Ovary (tissue), 7 donors: ENCODE measurements at regions not wholly inside any gene's neighbourhood (a gene's known extent, or its start where the extent isn't known, plus 50 kb on each side); places are given as distances from the start of the nearest gene placed in this dataset.

Experiments used
- DNase-seq, 5 donors: peaks; one replicate each; pipeline ENCODE4 v3.0.0-alpha.2; 2019 to 2020
- H3K27ac ChIP-seq, 2 donors: fragments of 200-600 bp; one replicate each; pipeline versions ENCODE4 v1.5.1 to v1.8.0; 2019 to 2022
- H3K27me3 ChIP-seq: fragments of 200-600 bp; one replicate; pipeline ENCODE4 v1.8.0; 2022
- H3K36me3 ChIP-seq: fragments of 200-600 bp; sonication (generic); one replicate; pipeline ENCODE4 v1.5.1; 2019
- H3K4me1 ChIP-seq: one replicate; pipeline ENCODE4 v1.8.1; 2013; ENCODE audit warnings: mild to moderate bottlenecking, moderate library complexity; ENCODE audit not compliant: insufficient read depth
- H3K4me3 ChIP-seq: fragments of 200-600 bp; sonication (generic); one replicate; pipeline ENCODE4 v1.5.1; 2017
- H3K9me3 ChIP-seq, 2 donors: fragments of 200-600 bp in 1 of 2; sonication (generic) in 1 of 2; one replicate each; pipeline versions ENCODE4 v1.5.1 to v1.8.1; 2013 to 2019; ENCODE audit warnings: mild to moderate bottlenecking in 1 of 2, moderate library complexity in 1 of 2
- EP300 ChIP-seq: sonication (generic); formaldehyde crosslinking; IDR thresholded peaks from one replicate; pipeline ENCODE4 v1.6.1; 2017; ENCODE audit warnings: antibody characterized with exemption
- POLR2A ChIP-seq: fragments of 450-650 bp; IDR thresholded peaks from one replicate; pipeline ENCODE4 v1.6.1; 2017; ENCODE audit warnings: antibody characterized with exemption, mild to moderate bottlenecking, moderate library complexity
- WGBS, 3 donors: extraction: QIAGEN DNeasy Blood & Tissue Kit in 1 of 3; methylation state at CpG; one replicate each; pipeline versions ENCODE4 v1.1.5 to v1.1.7; 2013 to 2017; 5-methylcytosine and 5-hydroxymethylcytosine counted together
- intact Hi-C, 4 donors: fragments of 100-400 bp; cut with DNase I; formaldehyde crosslinking; loops; one replicate each; pipeline versions ENCODE4 v1.11.0 to v1.15.1; 2022 to 2023
- TF ChIP-seq, protein P1 (sequence below), 3 donors: fragments of 450-650 bp in 2 of 3; fragments of 200-600 bp in 1 of 3; IDR thresholded peaks; one replicate each; pipeline versions ENCODE4 v1.5.1 to v1.8.0; 2016 to 2022; ENCODE audit warnings: antibody characterized with exemption in 3 of 3, mild to moderate bottlenecking in 1 of 3
- donor health status: DM: no; HTN: no; CAD: no; lungs with moderate emphysema.
- donor health status: DM: no; HTN: no; CAD: no.
- donor health status: Bipolar disorder and iron deficiency.
- donor health status: DM: no; HTN: no; CAD: no.
- donor health status: DM: yes; HTN: yes; CAD: no.

DNA sequence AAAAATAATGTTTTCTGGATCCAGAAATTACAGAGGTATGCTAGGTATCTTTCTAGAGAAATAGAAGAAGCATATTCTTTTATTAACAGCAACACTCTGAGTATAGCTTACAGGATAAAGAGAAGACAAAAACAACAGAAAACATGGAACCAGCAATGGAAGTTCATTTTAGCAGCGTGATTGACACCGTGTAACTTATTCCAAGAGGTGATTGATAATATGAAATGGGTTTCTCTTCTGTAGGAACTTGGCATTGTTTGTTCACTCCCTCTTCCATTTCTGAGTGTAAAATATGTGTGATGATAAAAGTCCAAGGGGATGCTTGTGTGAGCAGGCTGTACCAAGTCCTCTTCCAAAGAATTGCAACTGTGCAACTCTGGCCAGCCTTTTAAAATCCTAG lies 303.0 kb downstream of the COL12A1 start:
- 90 to 97% (median 93%) methylated on average over 2 of the region's 2 CpGs for WGBS, 3 donors
- peaks cover 0 to 3% of the 10 kb centered on the region in 2 donors for H3K9me3 ChIP-seq
- no peak for DNase-seq

DNA sequence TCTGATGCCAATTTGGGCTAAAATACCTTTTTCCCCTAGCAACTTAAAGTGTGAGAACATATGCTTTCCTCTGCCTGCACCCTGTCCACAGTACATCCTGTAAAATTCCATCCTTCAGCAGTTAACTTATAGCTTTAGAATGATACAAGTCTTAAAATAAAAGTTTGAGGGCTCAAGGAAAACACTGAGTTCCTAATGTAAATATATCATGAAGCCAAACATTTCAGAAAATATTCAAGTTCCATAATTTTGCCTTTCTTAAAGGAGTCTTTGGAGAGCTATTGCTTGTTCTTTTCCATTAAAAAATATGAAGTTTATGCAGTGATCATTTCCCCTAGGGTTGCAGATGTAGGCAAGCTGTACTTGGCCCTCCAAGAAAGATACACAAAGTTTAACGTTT lies 303.8 kb downstream of the COL12A1 start:
- peaks cover 0 to 3% of the 10 kb centered on the region in 2 donors for H3K9me3 ChIP-seq
- no peak overlapping the region for H3K27ac ChIP-seq
- DNase-seq: no peak
- H3K27me3 ChIP-seq: no peaks in the 10 kb centered on the region
- no peaks in the 10 kb centered on the region for H3K36me3 ChIP-seq
- H3K4me3 ChIP-seq: no peak overlapping the region
- 37 to 46% (median 39%) methylated on average over 1 of the region's 1 CpG for WGBS, 3 donors
- no peak for TF ChIP-seq POLR2A
- TF ChIP-seq, protein P1, sequence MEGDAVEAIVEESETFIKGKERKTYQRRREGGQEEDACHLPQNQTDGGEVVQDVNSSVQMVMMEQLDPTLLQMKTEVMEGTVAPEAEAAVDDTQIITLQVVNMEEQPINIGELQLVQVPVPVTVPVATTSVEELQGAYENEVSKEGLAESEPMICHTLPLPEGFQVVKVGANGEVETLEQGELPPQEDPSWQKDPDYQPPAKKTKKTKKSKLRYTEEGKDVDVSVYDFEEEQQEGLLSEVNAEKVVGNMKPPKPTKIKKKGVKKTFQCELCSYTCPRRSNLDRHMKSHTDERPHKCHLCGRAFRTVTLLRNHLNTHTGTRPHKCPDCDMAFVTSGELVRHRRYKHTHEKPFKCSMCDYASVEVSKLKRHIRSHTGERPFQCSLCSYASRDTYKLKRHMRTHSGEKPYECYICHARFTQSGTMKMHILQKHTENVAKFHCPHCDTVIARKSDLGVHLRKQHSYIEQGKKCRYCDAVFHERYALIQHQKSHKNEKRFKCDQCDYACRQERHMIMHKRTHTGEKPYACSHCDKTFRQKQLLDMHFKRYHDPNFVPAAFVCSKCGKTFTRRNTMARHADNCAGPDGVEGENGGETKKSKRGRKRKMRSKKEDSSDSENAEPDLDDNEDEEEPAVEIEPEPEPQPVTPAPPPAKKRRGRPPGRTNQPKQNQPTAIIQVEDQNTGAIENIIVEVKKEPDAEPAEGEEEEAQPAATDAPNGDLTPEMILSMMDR (IDR thresholded peaks at IDR 0.05): no peak
- no peak for TF ChIP-seq EP300
- no peaks in the 10 kb centered on the region for H3K4me1 ChIP-seq
- intact Hi-C loops: no loop called here

More for the DNA sequence above, 303.0 kb downstream of the COL12A1 start:
- Histone ChIP-seq H3K4me1 (no peaks in the 10 kb centered on the region), H3K4me3 (no peak overlapping the region), H3K27ac (no peak overlapping the region), H3K36me3 (no peaks in the 10 kb centered on the region), H3K27me3 (no peaks in the 10 kb centered on the region)
- TF ChIP-seq POLR2A: no peak
- TF ChIP-seq EP300: no peak
- TF ChIP-seq, protein P1 (IDR thresholded peaks at IDR 0.05): no peak
- intact Hi-C loops: no loop called here

GRCh38 chr6:74901576-74901975 lies 304.3 kb downstream of the COL12A1 start:
- H3K4me1 ChIP-seq: no peaks in the 10 kb centered on the region
- H3K4me3 ChIP-seq: no peak overlapping the region
- intact Hi-C loops: no loop called here
- 76 to 94% (median 94%) methylated on average over 3 of the region's 3 CpGs for WGBS, 3 donors
- peaks cover 0 to 3% of the 10 kb centered on the region in 2 donors for H3K9me3 ChIP-seq
- DNase-seq: no peak
- H3K27me3 ChIP-seq: no peaks in the 10 kb centered on the region
- TF ChIP-seq EP300 (no peak), POLR2A (no peak)
- TF ChIP-seq, protein P1 (IDR thresholded peaks at IDR 0.05): no peak
- no peaks in the 10 kb centered on the region for H3K36me3 ChIP-seq
- no peak overlapping the region for H3K27ac ChIP-seq

DNA sequence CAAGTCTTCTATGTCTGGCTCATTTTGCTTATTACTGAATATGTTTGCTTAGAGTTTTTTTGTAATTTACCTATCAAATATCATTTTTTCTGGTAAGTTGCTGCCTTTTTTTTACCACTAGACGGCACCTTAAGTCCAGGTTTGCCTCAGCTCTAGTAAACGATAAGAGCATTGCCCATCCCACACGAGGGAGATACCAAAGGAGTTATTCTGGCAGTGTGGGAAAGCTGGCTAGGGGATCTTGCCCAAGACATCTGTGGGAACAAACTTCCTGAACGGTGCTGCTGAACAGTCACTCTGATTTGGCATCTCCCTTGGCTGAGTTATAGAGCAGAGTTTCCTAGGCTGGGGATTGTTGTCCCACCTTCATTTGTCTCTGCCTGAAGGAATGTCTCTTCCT lies 306.4 kb downstream of the COL12A1 start:
- Histone ChIP-seq H3K36me3 (no peaks in the 10 kb centered on the region), H3K27ac (no peak overlapping the region), H3K4me3 (no peak overlapping the region), H3K27me3 (no peaks in the 10 kb centered on the region), H3K9me3 (peaks cover 0 to 3% of the 10 kb centered on the region in 2 donors), H3K4me1 (no peaks in the 10 kb centered on the region)
- intact Hi-C loops: no loop called here
- no peak for DNase-seq
- WGBS, 3 donors: 69 to 75% (median 75%) methylated on average over 4 of the region's 4 CpGs
- TF ChIP-seq POLR2A (no peak), EP300 (no peak)
- TF ChIP-seq, protein P1 (IDR thresholded peaks at IDR 0.05): no peak
